K562 (cell line): ENCODE measurements at regions not wholly inside any gene's neighbourhood (a gene's known extent, or its start where the extent isn't known, plus 50 kb on each side); places are given as distances from the start of the nearest gene placed in this dataset.

Experiments used
- ATAC-seq: fragments of 200-7000 bp; cut with Tn5 transposase; 3 replicates; pipeline ENCODE4 v1.9.1; 2020; ENCODE audit warnings: moderate library complexity
- BruUV-seq: library from RNA; stranded (reverse); fragments of 400-500 nt; replicated peaks from 2 replicates; lab custom pipeline; 2021; lab: Mats Ljungman, UMichigan
- CTCF ChIA-PET: fragments of 300-600 bp; formaldehyde crosslinking; extraction: SDS; loops from one replicate; lab custom pipeline; 2021; ENCODE audit warnings: low intra/inter-chr PET ratio; lab: Yijun Ruan, JAX
- POLR2A ChIA-PET: fragments of 300-600, 350-650 bp; sonication (Branson Sonifier 250); formaldehyde crosslinking; extraction: SDS; loops from one replicate; lab custom pipeline; 2021; ENCODE audit warnings: antibody characterized with exemption, inconsistent platforms; lab: Yijun Ruan, JAX
- DNase-seq, 4 experiments: peaks; one replicate each; pipeline versions ENCODE4 v3.0.0 to v3.0.0-alpha.2; 2011 to 2018; ENCODE audit warnings: low spot score in 3 of 4, mixed read lengths in 3 of 4; ENCODE audit errors: extremely low read depth in 1 of 4
- FAIRE-seq: peaks from 2 replicates; lab custom pipeline; 2011; peaks lifted over from hg19 to GRCh38; lab: Jason Lieb, UNC
- H2AFZ ChIP-seq: 2 replicates; pipeline ENCODE4 v1.6.0; 2011; ENCODE audit warnings: low read depth, low read length, control low read depth, inconsistent platforms
- H3K27ac ChIP-seq: fragments of 200-600 bp; 3 replicates; pipeline ENCODE4 v1.8.0; 2011; ENCODE audit warnings: low read depth, mild to moderate bottlenecking, control low read depth, inconsistent platforms, low read length, moderate library complexity, mixed read lengths; ENCODE audit errors: extremely low read depth
- H3K27me3 ChIP-seq, 2 experiments: fragments of 300-600 bp in 1 of 2; 2 replicates in 1 of 2; 3 replicates in 1 of 2; pipeline versions ENCODE4 v1.6.0 to v1.8.0; 2011; ENCODE audit warnings: inconsistent platforms in 2 of 2, low read length in 2 of 2, mild to moderate bottlenecking in 1 of 2, mixed read lengths in 1 of 2, moderate library complexity in 1 of 2; ENCODE audit not compliant: control insufficient read depth in 2 of 2, insufficient read depth in 2 of 2
- H3K36me3 ChIP-seq: fragments of 300-600 bp; 3 replicates; pipeline ENCODE4 v1.8.0; 2011; ENCODE audit warnings: mild to moderate bottlenecking, low read length, inconsistent platforms; ENCODE audit not compliant: control insufficient read depth, insufficient read depth
- H3K4me1 ChIP-seq, 2 experiments: fragments of 200-600 bp in 1 of 2; replicated peaks in 1 of 2; 2 replicates in 1 of 2; 3 replicates in 1 of 2; pipeline versions ENCODE4 v1.5.1 to v1.8.0; 2011; ENCODE audit warnings: inconsistent platforms in 2 of 2, low read length in 2 of 2, mild to moderate bottlenecking in 1 of 2, mixed read lengths in 1 of 2, moderate library complexity in 1 of 2; ENCODE audit not compliant: control insufficient read depth in 2 of 2, insufficient read depth in 2 of 2
- H3K4me2 ChIP-seq: 2 replicates; pipeline ENCODE4 v1.6.1; 2011; ENCODE audit warnings: low read length, control low read depth, inconsistent platforms, mixed read lengths; ENCODE audit not compliant: insufficient read depth
- H3K4me3 ChIP-seq: fragments of 200-600 bp; sonication (generic), shearing (Covaris generic); 2 replicates; pipeline ENCODE4 v1.5.1; 2016; ENCODE audit warnings: control low read depth, inconsistent platforms
- H3K79me2 ChIP-seq: fragments of 200-600 bp; 3 replicates; pipeline ENCODE4 v1.8.0; 2011; ENCODE audit warnings: low read length, inconsistent platforms; ENCODE audit not compliant: control insufficient read depth, insufficient read depth
- H3K9ac ChIP-seq, 2 experiments: 2 replicates each; pipeline versions ENCODE4 v1.6.0 to v1.6.1; 2011; ENCODE audit warnings: low read depth in 2 of 2, low read length in 2 of 2, control low read depth in 1 of 2, inconsistent platforms in 1 of 2, mild to moderate bottlenecking in 1 of 2, mixed read lengths in 1 of 2; ENCODE audit not compliant: insufficient read depth in 1 of 2
- H3K9me1 ChIP-seq: one replicate; pipeline ENCODE4 v1.6.0; 2011; ENCODE audit warnings: inconsistent platforms, mild to moderate bottlenecking, low read length, moderate library complexity; ENCODE audit not compliant: control insufficient read depth, insufficient read depth
- H3K9me3 ChIP-seq: replicated peaks from 2 replicates; pipeline ENCODE4 v1.5.1; 2011; ENCODE audit warnings: low read depth, low read length, inconsistent platforms; ENCODE audit not compliant: control insufficient read depth, insufficient read depth
- H4K20me1 ChIP-seq: replicated peaks from 2 replicates; pipeline ENCODE4 v1.6.1; 2011; ENCODE audit warnings: low read length, inconsistent platforms, mixed read lengths; ENCODE audit not compliant: control insufficient read depth, insufficient read depth
- ELF1 ChIP-seq: fragments of 200-800 bp; sonication (Bioruptor generic); IDR thresholded peaks from 2 replicates; pipeline ENCODE4 v1.6.1; 2016; ENCODE audit warnings: missing genetic modification characterization, missing compliant biosample characterization
- HINFP ChIP-seq: fragments of 450-650 bp; conservative IDR thresholded peaks from 2 replicates; pipeline ENCODE4 v1.6.1; 2016; ENCODE audit warnings: missing genetic modification characterization, low read depth, mild to moderate bottlenecking, control low read depth, missing compliant biosample characterization
- TCF7L2 ChIP-seq: fragments of 150-350 bp; IDR thresholded peaks from 2 replicates; pipeline ENCODE4 v1.6.1; 2016; ENCODE audit warnings: low read depth, mild to moderate bottlenecking, low read length, moderate library complexity
- ZFP36 ChIP-seq: fragments of 150-350 bp; IDR thresholded peaks from 2 replicates; pipeline ENCODE4 v1.6.1; 2018; ENCODE audit warnings: low read length, low read depth; ENCODE audit not compliant: partially characterized antibody
- ZNF780A ChIP-seq: fragments of 250-450 bp; sonication (Bioruptor Pico); IDR thresholded peaks from 2 replicates; pipeline ENCODE4 v1.5.0; 2021; ENCODE audit warnings: mild to moderate bottlenecking
- WGBS: fragments of 100-300 bp; shearing (Covaris generic); methylation state at CpG from one replicate; pipeline ENCODE4 v1.1.6; 2016; ENCODE audit warnings: low coverage, mixed read lengths; ENCODE audit not compliant: insufficient coverage; ENCODE audit errors: missing lambda C conversion rate; 5-methylcytosine and 5-hydroxymethylcytosine counted together
- in situ Hi-C: fragments of 300-500 bp; cut with MboI; formaldehyde crosslinking; loops from 4 replicates; pipeline ENCODE4 v1.15.0; 2018; ENCODE audit warnings: inconsistent platforms, mixed read lengths
- intact Hi-C: fragments of 100-400 bp; cut with micrococcal nuclease; formaldehyde crosslinking; loops from 2 replicates; pipeline ENCODE4 v1.14.2; 2022
- TF ChIP-seq, protein P1 (sequence below): fragments of 250-450 bp; sonication (Bioruptor Pico); IDR thresholded peaks from 2 replicates; pipeline ENCODE4 v1.4.0; 2020; ENCODE audit warnings: mild to moderate bottlenecking, moderate library complexity, borderline replicate concordance
- TF ChIP-seq, protein P2 (sequence below): sonication (generic); formaldehyde crosslinking; IDR thresholded peaks from 2 replicates; pipeline ENCODE4 v1.8.0; 2023; ENCODE audit warnings: mild to moderate bottlenecking, missing genetic modification reagents

- DNase-seq: no peak
- Histone ChIP-seq H3K27me3 (no peaks in the 10 kb centered on the region), H3K27ac (no peak overlapping the region), H3K79me2 (no peaks in the 10 kb centered on the region), H3K9ac (no peak overlapping the region), H3K4me2 (no peak overlapping the region), H2AFZ (no peak overlapping the region), H3K9me3 (no peaks in the 10 kb centered on the region), H4K20me1 (no peaks in the 10 kb centered on the region), H3K36me3 (no peaks in the 10 kb centered on the region), H3K9me1 (no peaks in the 10 kb centered on the region), H3K4me1 (no peaks in the 10 kb centered on the region), H3K4me3 (no peak overlapping the region)
- 0% methylated on average over 2 of the region's 2 CpGs for WGBS
- TF ChIP-seq, protein P1, sequence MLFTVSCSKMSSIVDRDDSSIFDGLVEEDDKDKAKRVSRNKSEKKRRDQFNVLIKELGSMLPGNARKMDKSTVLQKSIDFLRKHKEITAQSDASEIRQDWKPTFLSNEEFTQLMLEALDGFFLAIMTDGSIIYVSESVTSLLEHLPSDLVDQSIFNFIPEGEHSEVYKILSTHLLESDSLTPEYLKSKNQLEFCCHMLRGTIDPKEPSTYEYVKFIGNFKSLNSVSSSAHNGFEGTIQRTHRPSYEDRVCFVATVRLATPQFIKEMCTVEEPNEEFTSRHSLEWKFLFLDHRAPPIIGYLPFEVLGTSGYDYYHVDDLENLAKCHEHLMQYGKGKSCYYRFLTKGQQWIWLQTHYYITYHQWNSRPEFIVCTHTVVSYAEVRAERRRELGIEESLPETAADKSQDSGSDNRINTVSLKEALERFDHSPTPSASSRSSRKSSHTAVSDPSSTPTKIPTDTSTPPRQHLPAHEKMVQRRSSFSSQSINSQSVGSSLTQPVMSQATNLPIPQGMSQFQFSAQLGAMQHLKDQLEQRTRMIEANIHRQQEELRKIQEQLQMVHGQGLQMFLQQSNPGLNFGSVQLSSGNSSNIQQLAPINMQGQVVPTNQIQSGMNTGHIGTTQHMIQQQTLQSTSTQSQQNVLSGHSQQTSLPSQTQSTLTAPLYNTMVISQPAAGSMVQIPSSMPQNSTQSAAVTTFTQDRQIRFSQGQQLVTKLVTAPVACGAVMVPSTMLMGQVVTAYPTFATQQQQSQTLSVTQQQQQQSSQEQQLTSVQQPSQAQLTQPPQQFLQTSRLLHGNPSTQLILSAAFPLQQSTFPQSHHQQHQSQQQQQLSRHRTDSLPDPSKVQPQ (CRISPR knock-in tag): no peak
- TF ChIP-seq ZNF780A (CRISPR knock-in tag): no peak
- POLR2A ChIA-PET: no interaction called here
- ATAC-seq: no peak
- CTCF ChIA-PET: no interaction called here
- in situ Hi-C loops: no loop called here
- intact Hi-C loops: no loop called here
- BruUV-seq: no TSS peak
- FAIRE-seq: no peak
Observed at GRCh38 chr1:83701355-83701754, 297.6 kb downstream of the TTLL7 start.

DNA sequence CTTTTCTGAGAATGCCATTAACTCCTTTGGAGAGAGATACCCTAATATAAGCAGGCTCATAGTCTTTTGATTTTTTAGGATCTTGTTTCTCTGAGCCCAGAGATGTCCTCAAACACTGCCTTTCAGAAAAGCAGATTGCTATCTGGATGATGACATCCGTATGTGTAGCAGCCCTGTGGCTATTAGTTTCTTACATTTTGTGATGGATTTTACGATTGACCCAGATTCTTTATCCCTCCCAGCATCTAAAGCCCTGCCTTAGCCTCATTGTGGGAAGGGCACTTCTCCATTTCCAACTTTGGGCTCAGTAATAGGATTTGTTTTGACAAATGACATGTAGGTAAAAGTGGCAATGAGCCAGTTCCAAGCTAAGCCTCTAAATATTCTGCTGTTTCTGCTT is 300.3 kb downstream of the TTLL7 start:
- Histone ChIP-seq H3K79me2 (no peaks in the 10 kb centered on the region), H3K4me1 (no peaks in the 10 kb centered on the region), H3K4me3 (no peak overlapping the region), H3K27me3 (no peaks in the 10 kb centered on the region), H3K36me3 (no peaks in the 10 kb centered on the region), H2AFZ (no peak overlapping the region), H3K9me1 (no peaks in the 10 kb centered on the region), H3K9ac (no peak overlapping the region), H3K4me2 (no peak overlapping the region), H3K9me3 (no peaks in the 10 kb centered on the region), H3K27ac (no peak overlapping the region), H4K20me1 (no peaks in the 10 kb centered on the region)
- in situ Hi-C loops (no loop called here), intact Hi-C loops (no loop called here)
- DNase-seq: no peak
- no peak for FAIRE-seq
- POLR2A ChIA-PET: no interaction called here
- no TSS peak for BruUV-seq
- WGBS: 3% methylated on average over 2 of the region's 2 CpGs
- ATAC-seq: no peak
- CTCF ChIA-PET: no interaction called here
- TF ChIP-seq TCF7L2 (no peak), HINFP (tag) (no peak), ELF1 (tag) (no peak), ZFP36 (no peak)
- TF ChIP-seq, protein P2, sequence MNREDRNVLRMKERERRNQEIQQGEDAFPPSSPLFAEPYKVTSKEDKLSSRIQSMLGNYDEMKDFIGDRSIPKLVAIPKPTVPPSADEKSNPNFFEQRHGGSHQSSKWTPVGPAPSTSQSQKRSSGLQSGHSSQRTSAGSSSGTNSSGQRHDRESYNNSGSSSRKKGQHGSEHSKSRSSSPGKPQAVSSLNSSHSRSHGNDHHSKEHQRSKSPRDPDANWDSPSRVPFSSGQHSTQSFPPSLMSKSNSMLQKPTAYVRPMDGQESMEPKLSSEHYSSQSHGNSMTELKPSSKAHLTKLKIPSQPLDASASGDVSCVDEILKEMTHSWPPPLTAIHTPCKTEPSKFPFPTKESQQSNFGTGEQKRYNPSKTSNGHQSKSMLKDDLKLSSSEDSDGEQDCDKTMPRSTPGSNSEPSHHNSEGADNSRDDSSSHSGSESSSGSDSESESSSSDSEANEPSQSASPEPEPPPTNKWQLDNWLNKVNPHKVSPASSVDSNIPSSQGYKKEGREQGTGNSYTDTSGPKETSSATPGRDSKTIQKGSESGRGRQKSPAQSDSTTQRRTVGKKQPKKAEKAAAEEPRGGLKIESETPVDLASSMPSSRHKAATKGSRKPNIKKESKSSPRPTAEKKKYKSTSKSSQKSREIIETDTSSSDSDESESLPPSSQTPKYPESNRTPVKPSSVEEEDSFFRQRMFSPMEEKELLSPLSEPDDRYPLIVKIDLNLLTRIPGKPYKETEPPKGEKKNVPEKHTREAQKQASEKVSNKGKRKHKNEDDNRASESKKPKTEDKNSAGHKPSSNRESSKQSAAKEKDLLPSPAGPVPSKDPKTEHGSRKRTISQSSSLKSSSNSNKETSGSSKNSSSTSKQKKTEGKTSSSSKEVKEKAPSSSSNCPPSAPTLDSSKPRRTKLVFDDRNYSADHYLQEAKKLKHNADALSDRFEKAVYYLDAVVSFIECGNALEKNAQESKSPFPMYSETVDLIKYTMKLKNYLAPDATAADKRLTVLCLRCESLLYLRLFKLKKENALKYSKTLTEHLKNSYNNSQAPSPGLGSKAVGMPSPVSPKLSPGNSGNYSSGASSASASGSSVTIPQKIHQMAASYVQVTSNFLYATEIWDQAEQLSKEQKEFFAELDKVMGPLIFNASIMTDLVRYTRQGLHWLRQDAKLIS (CRISPR knock-in tag): no peak
